B cell (primary cell): ENCODE measurements at regions not wholly inside any gene's neighbourhood (a gene's known extent, or its start where the extent isn't known, plus 50 kb on each side); places are given as distances from the start of the nearest gene placed in this dataset.

ENCODE experiments used
- ATAC-seq: fragments of 200-7000 bp; cut with Tn5 transposase; one replicate; pipeline ENCODE4 v1.10.0; 2021; ENCODE audit warnings: low read depth, mild to moderate bottlenecking, moderate number of reproducible peaks, moderate library complexity
- CTCF ChIA-PET: fragments of 350-600 bp; sonication (Branson Sonifier 250); formaldehyde crosslinking; loops from one replicate; lab custom pipeline; 2021; ENCODE audit warnings: antibody characterized with exemption, inconsistent platforms; lab: Charles Lee
- POLR2A ChIA-PET: fragments of 350-600 bp; sonication (Branson Sonifier 250); formaldehyde crosslinking; loops from one replicate; lab custom pipeline; 2021; ENCODE audit warnings: antibody characterized with exemption; lab: Charles Lee
- DNase-seq: peaks from one replicate; pipeline ENCODE4 v3.0.0; 2013
- H2AFZ ChIP-seq: 2 replicates; pipeline ENCODE4 v1.6.1; 2012; ENCODE audit warnings: mild to moderate bottlenecking, low read depth, low read length; ENCODE audit not compliant: insufficient read depth, poor library complexity, severe bottlenecking
- H3K27ac ChIP-seq, 2 donors: 1 replicate in 1 of 2; 2 replicates in 1 of 2; pipeline ENCODE4 v1.5.1; 2012 to 2013; ENCODE audit warnings: low read length in 2 of 2, mild to moderate bottlenecking in 2 of 2, moderate library complexity in 1 of 2
- H3K27me3 ChIP-seq, 4 experiments: fragments of 200-600 bp in 1 of 4; sonication (generic) in 1 of 4; replicated peaks in 1 of 4; 1 replicate in 2 of 4; 2 replicates in 2 of 4; pipeline versions ENCODE4 v1.6.1 to v1.7.0; 2013 to 2016; ENCODE audit warnings: low read length in 3 of 4, mild to moderate bottlenecking in 2 of 4, mixed read lengths in 1 of 4, moderate library complexity in 1 of 4; ENCODE audit not compliant: insufficient read depth in 4 of 4, control insufficient read depth in 3 of 4; ENCODE audit errors: control extremely low read depth in 1 of 4
- H3K36me3 ChIP-seq, 2 experiments: replicated peaks in 1 of 2; 1 replicate in 1 of 2; 2 replicates in 1 of 2; pipeline versions ENCODE4 v1.6.1 to v1.7.1; 2013; ENCODE audit warnings: low read length in 1 of 2; ENCODE audit not compliant: insufficient read depth in 2 of 2, control insufficient read depth in 1 of 2; ENCODE audit errors: control extremely low read depth in 1 of 2, extremely low read depth in 1 of 2
- H3K4me1 ChIP-seq, 2 donors: fragments of 200-600 bp in 1 of 2; sonication (generic) in 1 of 2; 1 replicate in 1 of 2; 2 replicates in 1 of 2; pipeline versions ENCODE4 v1.5.1 to v1.6.1; 2013 to 2017; ENCODE audit warnings: low read length in 2 of 2; ENCODE audit not compliant: control insufficient read depth in 2 of 2, insufficient read depth in 2 of 2
- H3K4me2 ChIP-seq: replicated peaks from 2 replicates; pipeline ENCODE3; 2012; ENCODE audit warnings: mild to moderate bottlenecking, low read depth, low read length; ENCODE audit not compliant: poor library complexity, severe bottlenecking
- H3K4me3 ChIP-seq, 5 experiments: fragments of 200-600 bp in 1 of 5; sonication (generic) in 1 of 5; 1 replicate in 3 of 5; 2 replicates in 2 of 5; pipeline versions ENCODE4 v1.5.1 to v1.7.0; 2011 to 2016; ENCODE audit warnings: low read length in 4 of 5, mild to moderate bottlenecking in 4 of 5, low read depth in 2 of 5, control low read depth in 1 of 5, moderate library complexity in 1 of 5; ENCODE audit not compliant: insufficient read depth in 1 of 5; ENCODE audit errors: control extremely low read depth in 1 of 5, extremely low read depth in 1 of 5
- H3K79me2 ChIP-seq: fragments of 200-600 bp; sonication (generic); one replicate; pipeline ENCODE4 v1.6.0; 2016; ENCODE audit warnings: low read length; ENCODE audit not compliant: control insufficient read depth, insufficient read depth
- H3K9ac ChIP-seq: fragments of 200-600 bp; sonication (generic); 2 replicates; pipeline ENCODE4 v1.6.1; 2017; ENCODE audit warnings: mild to moderate bottlenecking, low read length, moderate library complexity
- H3K9me3 ChIP-seq, 3 donors: one replicate each; pipeline versions ENCODE4 v1.6.1 to v1.7.1; 2013; ENCODE audit warnings: low read length in 2 of 3; ENCODE audit not compliant: control insufficient read depth in 2 of 3, insufficient read depth in 1 of 3; ENCODE audit errors: control extremely low read depth in 1 of 3
- H4K20me1 ChIP-seq: 2 replicates; pipeline ENCODE4 v1.6.0; 2012; ENCODE audit warnings: mild to moderate bottlenecking, low read length; ENCODE audit not compliant: insufficient read depth, control insufficient read depth, poor library complexity, severe bottlenecking
- H3K27ac Mint-ChIP-seq: one replicate; pipeline ENCODE4 v1.8.0; 2021; ENCODE audit warnings: mixed read lengths
- H3K27me3 Mint-ChIP-seq: one replicate; pipeline ENCODE4 v1.8.0; 2021; ENCODE audit warnings: mixed read lengths
- H3K4me1 Mint-ChIP-seq: one replicate; pipeline ENCODE4 v1.8.0; 2021; ENCODE audit warnings: mixed read lengths
- H3K4me3 Mint-ChIP-seq: one replicate; pipeline ENCODE4 v1.8.0; 2021; ENCODE audit warnings: mixed read lengths
- H3K9me3 Mint-ChIP-seq: one replicate; pipeline ENCODE4 v1.8.0; 2022; ENCODE audit warnings: mixed read lengths; ENCODE audit not compliant: insufficient read depth
- CTCF ChIP-seq: fragments of 200-600 bp; IDR thresholded peaks from one replicate; pipeline ENCODE4 v1.8.0; 2022; ENCODE audit warnings: antibody characterized with exemption, mild to moderate bottlenecking
- EZH2 ChIP-seq: IDR thresholded peaks from 2 replicates; pipeline ENCODE4 v1.6.1; 2012; ENCODE audit warnings: borderline replicate concordance, low read depth, mild to moderate bottlenecking, moderate library complexity, low read length; ENCODE audit not compliant: insufficient read depth, poor library complexity, severe bottlenecking
- WGBS: methylation state at CpG from one replicate; pipeline ENCODE4 v1.1.5; 2013; ENCODE audit warnings: missing lambda C conversion rate; ENCODE audit not compliant: insufficient coverage; 5-methylcytosine and 5-hydroxymethylcytosine counted together
- intact Hi-C: fragments of 100-400 bp; cut with micrococcal nuclease; formaldehyde crosslinking; loops from one replicate; pipeline ENCODE4 v1.10.0; 2022

- ATAC-seq = no peak
- H3K4me1 Mint-ChIP-seq = no peaks in the 10 kb centered on the region
Measured at GRCh38 chr4:100707786-100708185, 190.0 kb upstream of the EMCN start.

GRCh38 chr4:100696531-100696930 is 178.7 kb upstream of the EMCN start:
- ATAC-seq = no peak
- no peaks in the 10 kb centered on the region for H3K9me3 Mint-ChIP-seq
- no peak for TF ChIP-seq EZH2
- TF ChIP-seq CTCF = no peak
- ChIA-PET POLR2A (no interaction called here), CTCF (no interaction called here)
- no peak for DNase-seq
- no peaks in the 10 kb centered on the region for H3K27me3 ChIP-seq
- no peak overlapping the region for H3K27ac ChIP-seq
- no peaks in the 10 kb centered on the region for H3K36me3 ChIP-seq
- H3K4me3 Mint-ChIP-seq = no peak overlapping the region
- no peaks in the 10 kb centered on the region for H3K4me1 Mint-ChIP-seq
- H3K79me2 ChIP-seq = no peaks in the 10 kb centered on the region
- no peak overlapping the region for H3K9ac ChIP-seq
- H3K4me1 ChIP-seq = no peaks in the 10 kb centered on the region
- H3K9me3 ChIP-seq = no peaks in the 10 kb centered on the region
- H3K27ac Mint-ChIP-seq = no peak overlapping the region
- H3K27me3 Mint-ChIP-seq = peaks cover 6% of the 10 kb centered on the region
- H3K4me2 ChIP-seq = no peak overlapping the region
- intact Hi-C loops = no loop called here
- H3K4me3 ChIP-seq = no peak overlapping the region
- H2AFZ ChIP-seq = no peak overlapping the region
- H4K20me1 ChIP-seq = no peaks in the 10 kb centered on the region
- no CpG with 5 or more reads among the region's 4 CpGs for WGBS

More at GRCh38 chr4:100707786-100708185, 190.0 kb upstream of the EMCN start:
- no peak overlapping the region for H3K9ac ChIP-seq
- 100% methylated on average over 1 of the region's 1 CpG for WGBS
- no peak for DNase-seq
- H3K4me2 ChIP-seq = no peak overlapping the region
- no peak overlapping the region for H2AFZ ChIP-seq
- CTCF ChIA-PET = no interaction called here
- H3K27ac Mint-ChIP-seq = no peak overlapping the region
- no peak overlapping the region for H3K27ac ChIP-seq
- TF ChIP-seq EZH2 (no peak), CTCF (no peak)
- no peak overlapping the region for H3K4me3 Mint-ChIP-seq
- H3K9me3 Mint-ChIP-seq = no peaks in the 10 kb centered on the region
- no peak overlapping the region for H3K4me3 ChIP-seq
- POLR2A ChIA-PET = no interaction called here
- H3K27me3 ChIP-seq = no peaks in the 10 kb centered on the region
- no peaks in the 10 kb centered on the region for H3K27me3 Mint-ChIP-seq
- no peaks in the 10 kb centered on the region for H3K9me3 ChIP-seq
- intact Hi-C loops = no loop called here
- H3K4me1 ChIP-seq = no peaks in the 10 kb centered on the region
- H4K20me1 ChIP-seq = no peaks in the 10 kb centered on the region
- no peaks in the 10 kb centered on the region for H3K79me2 ChIP-seq
- H3K36me3 ChIP-seq = no peaks in the 10 kb centered on the region
